Activated CD4-positive, alpha-beta T cell treated with anti-CD3 and anti-CD28 coated beads, Interleukin-2, amount 10 ng/mL, durations not matched to agents 24 days and 14 days (primary cell): ENCODE measurements at regions not wholly inside any gene's neighbourhood (a gene's known extent, or its start where the extent isn't known, plus 50 kb on each side); places are given as distances from the start of the nearest gene placed in this dataset.
"Not testable (repeated sequence)": the region's sequence is repeated elsewhere in the genome, so short reads cannot be mapped to it uniquely, and the experiment has no call there.

Source experiments
- DNase-seq: peaks from one replicate; pipeline ENCODE4 v3.0.0; 2022
- H3K27ac Mint-ChIP-seq: one replicate; pipeline ENCODE4 v1.8.0; 2022; ENCODE audit warnings: mild to moderate bottlenecking, mixed read lengths
- H3K27me3 Mint-ChIP-seq: one replicate; pipeline ENCODE4 v1.8.0; 2022; ENCODE audit warnings: mixed read lengths
- H3K36me3 Mint-ChIP-seq: one replicate; pipeline ENCODE4 v1.8.0; 2022; ENCODE audit warnings: low read depth, mild to moderate bottlenecking, mixed read lengths
- H3K4me1 Mint-ChIP-seq: one replicate; pipeline ENCODE4 v1.8.0; 2021; ENCODE audit warnings: mixed read lengths
- H3K4me3 Mint-ChIP-seq: one replicate; pipeline ENCODE4 v1.8.0; 2022; ENCODE audit warnings: mild to moderate bottlenecking, moderate library complexity, mixed read lengths
- H3K9me3 Mint-ChIP-seq: one replicate; pipeline ENCODE4 v1.8.0; 2021; ENCODE audit warnings: mixed read lengths
- intact Hi-C: fragments of 100-400 bp; cut with micrococcal nuclease; formaldehyde crosslinking; loops from one replicate; pipeline ENCODE4 v1.15.1; 2023

DNA sequence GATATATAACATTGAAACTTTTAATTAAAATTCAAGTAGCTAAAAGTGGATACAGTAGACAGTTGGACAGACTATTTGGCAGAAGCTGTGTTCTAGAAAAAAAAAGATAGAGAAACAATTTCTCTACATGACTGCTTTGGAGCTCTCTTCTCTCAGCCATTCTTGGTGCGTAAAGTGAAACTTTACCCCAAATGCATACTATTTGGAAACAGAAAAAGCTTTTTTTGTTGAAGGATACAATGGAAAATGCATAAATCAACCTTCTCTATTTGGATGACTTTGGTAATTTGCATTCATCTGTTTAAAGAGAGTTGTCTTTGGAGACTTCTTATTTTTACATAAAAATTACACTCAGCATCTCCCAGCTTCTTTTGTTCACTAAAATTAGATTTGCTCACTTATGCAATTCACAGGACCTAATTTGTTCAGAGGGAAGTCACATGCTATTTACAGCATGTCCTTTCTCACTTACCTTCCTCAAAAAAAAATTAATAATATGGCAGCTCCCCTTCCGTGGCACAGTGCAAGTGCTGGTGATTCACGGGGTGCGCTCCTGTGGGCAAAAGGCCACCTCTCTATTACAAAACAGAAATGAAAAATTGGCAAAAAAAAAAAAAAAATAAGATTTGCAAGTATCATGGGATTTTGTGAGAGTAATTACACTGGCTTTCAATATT, 498.9 kb downstream of the RERGL start:
- Mint-ChIP-seq H3K36me3 (no peaks in the 10 kb centered on the region), H3K4me3 (no peak overlapping the region), H3K27me3 (no peaks in the 10 kb centered on the region), H3K4me1 (no peaks in the 10 kb centered on the region), H3K9me3 (no peaks in the 10 kb centered on the region), H3K27ac (no peak overlapping the region)
- no peak for DNase-seq
- intact Hi-C loops, result no loop called here

- intact Hi-C loops, result no loop called here
- DNase-seq, result no peak
- H3K4me1 Mint-ChIP-seq, result no peaks in the 10 kb centered on the region
Measured at GRCh38 chr12:17588968-17589367, 501.0 kb downstream of the RERGL start.

GRCh38 chr12:17579205-17580026, 510.6 kb downstream of the RERGL start:
- DNase-seq, result no peak
- Mint-ChIP-seq H3K27ac (no peak overlapping the region), H3K27me3 (no peaks in the 10 kb centered on the region), H3K9me3 (no peaks in the 10 kb centered on the region), H3K36me3 (no peaks in the 10 kb centered on the region), H3K4me1 (no peaks in the 10 kb centered on the region), H3K4me3 (no peak overlapping the region)
- intact Hi-C loops, result no loop called here

More at GRCh38 chr12:17588968-17589367, 501.0 kb downstream of the RERGL start:
- H3K36me3 Mint-ChIP-seq, result no peaks in the 10 kb centered on the region
- no peak overlapping the region for H3K27ac Mint-ChIP-seq
- H3K4me3 Mint-ChIP-seq, result no peak overlapping the region
- no peaks in the 10 kb centered on the region for H3K9me3 Mint-ChIP-seq
- H3K27me3 Mint-ChIP-seq, result no peaks in the 10 kb centered on the region

DNA sequence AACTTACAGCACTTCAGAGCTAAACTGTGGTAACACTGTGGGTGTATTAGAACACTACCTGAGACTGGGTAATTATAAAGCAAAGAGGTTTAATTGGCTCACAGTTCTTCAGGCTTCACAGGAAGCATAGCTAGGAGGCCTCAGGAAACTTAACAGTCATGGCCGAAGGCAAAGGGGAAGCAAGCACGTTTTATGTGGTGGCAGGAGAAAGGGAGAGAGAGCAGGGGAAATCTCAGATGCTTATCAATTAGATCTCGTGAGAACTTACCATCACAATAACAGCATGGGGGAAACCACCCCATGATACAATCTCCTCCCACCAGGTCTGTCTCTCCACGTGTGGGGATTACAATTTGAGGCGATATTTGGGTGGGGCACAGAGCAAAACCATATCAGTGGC, 512.6 kb downstream of the RERGL start:
- Mint-ChIP-seq H3K4me1 (no peaks in the 10 kb centered on the region), H3K9me3 (no peaks in the 10 kb centered on the region), H3K36me3 (no peaks in the 10 kb centered on the region), H3K27ac (no peak overlapping the region), H3K4me3 (no peak overlapping the region), H3K27me3 (no peaks in the 10 kb centered on the region)
- DNase-seq, result no peak
- intact Hi-C loops, result no loop called here

DNA sequence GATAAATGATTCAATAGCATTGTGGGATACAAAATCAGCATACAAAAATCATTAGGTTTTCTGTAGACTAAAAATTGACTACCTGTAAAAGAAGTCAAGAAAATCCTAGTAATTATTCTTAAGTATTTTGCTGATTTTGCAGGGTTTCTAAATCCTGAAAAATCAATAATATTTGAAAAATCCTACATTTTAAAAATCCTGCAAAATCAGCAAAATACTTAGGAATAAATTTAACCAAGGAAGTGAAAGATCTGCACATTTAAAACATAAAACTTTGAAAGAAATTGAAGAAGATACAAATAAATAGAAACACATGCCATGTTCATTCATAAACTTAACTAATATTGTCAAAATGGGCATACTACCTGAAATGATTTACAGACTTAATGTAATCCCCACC, 517.7 kb downstream of the RERGL start:
- no peaks in the 10 kb centered on the region for H3K9me3 Mint-ChIP-seq
- DNase-seq, result no peak
- no peak overlapping the region for H3K4me3 Mint-ChIP-seq
- intact Hi-C loops, result no loop called here
- no peaks in the 10 kb centered on the region for H3K27me3 Mint-ChIP-seq
- no peaks in the 10 kb centered on the region for H3K4me1 Mint-ChIP-seq
- H3K27ac Mint-ChIP-seq, result no peak overlapping the region
- no peaks in the 10 kb centered on the region for H3K36me3 Mint-ChIP-seq

DNA sequence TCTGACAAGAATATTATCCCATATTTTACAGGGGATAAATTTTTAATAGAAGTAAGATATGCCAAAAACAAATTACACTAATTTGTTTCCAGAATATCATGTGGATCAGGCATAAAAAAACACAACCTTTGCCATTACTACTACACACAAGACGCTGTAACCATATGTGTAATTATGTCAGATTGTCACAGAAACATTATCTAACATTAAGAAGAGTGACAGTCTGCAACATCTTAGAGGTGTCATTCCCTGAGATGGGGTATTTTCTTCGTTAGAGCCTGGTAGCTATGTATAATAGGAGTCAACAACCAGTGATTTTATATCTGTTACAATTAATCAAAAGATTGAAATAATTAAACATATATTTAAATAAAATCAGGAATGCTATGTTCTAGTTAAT, 518.9 kb downstream of the RERGL start:
- Mint-ChIP-seq H3K27me3 (no peaks in the 10 kb centered on the region), H3K4me3 (no peak overlapping the region), H3K27ac (no peak overlapping the region), H3K4me1 (no peaks in the 10 kb centered on the region), H3K36me3 (no peaks in the 10 kb centered on the region), H3K9me3 (no peaks in the 10 kb centered on the region)
- intact Hi-C loops, result no loop called here
- no peak for DNase-seq

DNA sequence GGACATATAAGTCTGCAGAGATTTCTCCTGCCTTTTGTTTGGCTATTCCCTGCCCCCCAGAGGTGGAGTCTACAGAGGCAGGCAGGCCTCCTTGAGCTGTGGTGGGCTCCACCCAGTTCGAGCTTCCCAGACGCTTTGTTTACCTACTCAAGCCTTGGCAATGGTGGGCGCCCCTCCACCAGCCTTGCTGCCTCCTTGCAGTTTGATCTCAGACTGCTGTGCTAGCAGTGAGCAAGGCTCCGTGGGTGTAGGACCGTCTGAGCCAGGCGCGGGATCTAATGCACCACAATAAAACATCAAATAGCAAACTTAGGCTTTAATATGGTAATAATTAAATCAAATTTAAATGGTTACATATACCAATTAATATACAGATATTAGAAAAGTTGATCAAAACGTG, 525.4 kb downstream of the RERGL start:
- H3K27me3 Mint-ChIP-seq, H3K27ac Mint-ChIP-seq, H3K36me3 Mint-ChIP-seq, H3K9me3 Mint-ChIP-seq, DNase-seq, H3K4me3 Mint-ChIP-seq, intact Hi-C loops, H3K4me1 Mint-ChIP-seq: not testable (repeated sequence)

DNA sequence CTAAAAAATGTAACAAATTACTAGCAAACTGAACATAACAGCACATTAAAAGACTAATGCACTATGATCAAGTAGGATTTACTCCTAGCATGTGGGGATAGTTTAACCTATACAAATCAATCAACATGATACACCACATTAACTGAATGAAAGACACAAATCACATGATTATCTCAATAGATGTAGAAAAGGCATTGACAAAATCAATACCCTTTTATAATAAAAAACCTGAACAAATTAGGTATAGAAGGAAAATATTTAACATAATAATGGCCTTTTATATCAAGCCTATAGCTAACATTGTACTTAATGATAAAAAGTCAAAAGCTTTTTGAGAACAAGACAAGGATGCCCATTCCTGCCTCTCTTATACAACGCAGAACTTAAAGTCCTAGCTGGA, 540.0 kb downstream of the RERGL start:
- Mint-ChIP-seq H3K9me3 (peaks cover 6% of the 10 kb centered on the region), H3K4me3 (no peak overlapping the region), H3K36me3 (no peaks in the 10 kb centered on the region), H3K27ac (no peak overlapping the region), H3K4me1 (no peaks in the 10 kb centered on the region), H3K27me3 (no peaks in the 10 kb centered on the region)
- intact Hi-C loops, result no loop called here
- DNase-seq, result no peak

- DNase-seq, result no peak
- no peak overlapping the region for H3K4me3 Mint-ChIP-seq
- H3K27ac Mint-ChIP-seq, result no peak overlapping the region
- peaks cover 4% of the 10 kb centered on the region for H3K9me3 Mint-ChIP-seq
- no peaks in the 10 kb centered on the region for H3K4me1 Mint-ChIP-seq
- no peaks in the 10 kb centered on the region for H3K27me3 Mint-ChIP-seq
- H3K36me3 Mint-ChIP-seq, result no peaks in the 10 kb centered on the region
- intact Hi-C loops, result no loop called here
Measured at GRCh38 chr12:17540921-17541320, 549.1 kb downstream of the RERGL start.

GRCh38 chr12:17528394-17528793, 561.6 kb downstream of the RERGL start:
- Mint-ChIP-seq H3K27ac (no peak overlapping the region), H3K4me3 (no peak overlapping the region), H3K36me3 (no peaks in the 10 kb centered on the region), H3K27me3 (no peaks in the 10 kb centered on the region), H3K4me1 (no peaks in the 10 kb centered on the region), H3K9me3 (no peaks in the 10 kb centered on the region)
- intact Hi-C loops, result no loop called here
- no peak for DNase-seq

GRCh38 chr12:17527021-17527420, 563.0 kb downstream of the RERGL start:
- intact Hi-C loops, result no loop called here
- no peak overlapping the region for H3K4me3 Mint-ChIP-seq
- no peaks in the 10 kb centered on the region for H3K9me3 Mint-ChIP-seq
- H3K27me3 Mint-ChIP-seq, result no peaks in the 10 kb centered on the region
- H3K27ac Mint-ChIP-seq, result no peak overlapping the region
- no peak for DNase-seq
- H3K36me3 Mint-ChIP-seq, result no peaks in the 10 kb centered on the region
- H3K4me1 Mint-ChIP-seq, result no peaks in the 10 kb centered on the region

DNA sequence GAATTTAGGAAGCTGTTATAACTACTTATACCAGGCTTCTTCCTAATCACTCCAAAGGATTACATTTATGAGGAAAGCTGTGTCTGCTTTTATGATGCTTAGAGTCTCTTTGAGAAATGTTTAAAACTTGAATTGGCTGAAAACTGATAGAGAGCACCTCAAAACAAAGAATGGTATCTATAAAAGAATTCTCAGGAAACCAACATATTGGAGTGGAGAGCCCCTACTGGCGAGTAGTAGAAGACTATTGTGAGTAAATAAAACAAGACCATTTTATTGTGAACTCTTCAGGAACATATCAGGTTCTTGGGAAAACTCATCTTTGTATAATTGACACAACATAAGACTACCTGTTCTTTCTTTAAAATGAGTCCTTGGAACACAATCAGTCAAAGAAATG, 578.6 kb downstream of the RERGL start:
- DNase-seq, result no peak
- Mint-ChIP-seq H3K27me3 (no peaks in the 10 kb centered on the region), H3K4me1 (no peaks in the 10 kb centered on the region), H3K36me3 (no peaks in the 10 kb centered on the region), H3K9me3 (no peaks in the 10 kb centered on the region), H3K4me3 (no peak overlapping the region), H3K27ac (no peak overlapping the region)
- intact Hi-C loops, result no loop called here

DNA sequence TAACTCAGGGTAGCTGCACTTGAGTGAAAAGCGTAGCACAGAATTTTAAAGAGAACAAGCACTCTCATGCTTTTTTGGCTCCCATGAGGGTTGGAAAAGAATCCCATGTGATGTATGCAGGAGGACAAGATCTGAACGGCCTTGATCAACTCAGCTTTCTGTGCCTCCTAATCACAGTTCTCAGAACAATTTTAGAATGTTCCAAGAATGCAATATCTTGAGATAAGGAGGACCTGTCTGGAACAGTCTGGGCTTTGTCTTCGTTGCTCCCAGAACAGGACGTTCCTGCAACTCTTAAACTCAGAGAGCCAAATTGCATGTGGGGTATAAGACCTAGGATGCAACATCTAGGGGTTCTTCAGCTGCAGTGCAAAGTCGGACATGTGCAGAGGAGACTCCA, 582.7 kb downstream of the RERGL start:
- intact Hi-C loops, result no loop called here
- Mint-ChIP-seq H3K27me3 (no peaks in the 10 kb centered on the region), H3K36me3 (no peaks in the 10 kb centered on the region), H3K27ac (no peak overlapping the region), H3K4me3 (no peak overlapping the region), H3K4me1 (no peaks in the 10 kb centered on the region), H3K9me3 (peaks cover 3% of the 10 kb centered on the region)
- no peak for DNase-seq

DNA sequence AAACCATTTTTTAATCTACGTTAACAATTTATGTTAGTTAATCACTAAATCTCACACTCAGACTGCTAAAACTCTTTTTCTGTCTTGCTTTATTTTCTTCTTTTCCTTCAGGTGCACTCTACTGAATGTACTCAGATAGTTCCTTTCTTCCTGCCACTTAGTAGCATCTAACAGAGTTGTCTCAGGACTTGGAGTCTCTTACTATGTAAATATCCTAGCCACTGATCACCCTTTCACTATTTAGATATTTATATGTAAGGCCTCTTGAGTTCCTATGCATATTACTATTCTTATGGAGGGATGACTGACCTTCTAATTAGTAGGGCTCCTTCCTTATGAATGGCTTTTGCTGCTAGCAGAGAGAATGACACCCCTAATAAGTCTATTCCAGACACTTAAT, 586.3 kb downstream of the RERGL start:
- H3K27ac Mint-ChIP-seq, result no peak overlapping the region
- H3K27me3 Mint-ChIP-seq, result no peaks in the 10 kb centered on the region
- DNase-seq, result no peak
- H3K9me3 Mint-ChIP-seq, result peaks cover 3% of the 10 kb centered on the region
- no peaks in the 10 kb centered on the region for H3K36me3 Mint-ChIP-seq
- H3K4me1 Mint-ChIP-seq, result no peaks in the 10 kb centered on the region
- H3K4me3 Mint-ChIP-seq, result no peak overlapping the region
- intact Hi-C loops, result no loop called here

DNA sequence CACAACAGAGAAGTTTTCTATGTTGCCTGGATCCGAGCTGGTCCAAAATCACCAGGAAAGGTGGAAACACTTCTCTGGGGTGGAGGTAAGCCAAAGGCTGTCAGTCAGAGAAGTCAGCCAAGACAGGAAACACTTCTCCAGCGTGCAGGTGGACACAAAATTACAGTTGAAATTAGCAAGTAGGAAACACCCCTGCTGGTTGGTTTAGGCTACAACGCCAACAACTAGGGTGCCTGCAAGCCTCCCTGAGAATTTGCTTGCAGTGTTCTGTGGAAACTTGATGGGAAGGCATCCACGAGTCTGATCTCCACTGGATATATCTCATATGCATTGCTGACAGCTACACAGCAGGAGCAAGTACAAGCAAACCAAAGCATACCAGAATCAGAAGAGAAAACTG, 600.5 kb downstream of the RERGL start:
- no peak overlapping the region for H3K27ac Mint-ChIP-seq
- no peaks in the 10 kb centered on the region for H3K36me3 Mint-ChIP-seq
- no peaks in the 10 kb centered on the region for H3K4me1 Mint-ChIP-seq
- no peak for DNase-seq
- no peaks in the 10 kb centered on the region for H3K9me3 Mint-ChIP-seq
- no peaks in the 10 kb centered on the region for H3K27me3 Mint-ChIP-seq
- no peak overlapping the region for H3K4me3 Mint-ChIP-seq
- intact Hi-C loops, result no loop called here
